Stimulated activated memory B cell treated with anti-CD40 and anti-IgM and Interleukin-4, amounts not matched to agents 10 μg/mL and 1 μg/mL and 100 μg/mL, for 72 hours (primary cell): ENCODE measurements at regions not wholly inside any gene's neighbourhood (a gene's known extent, or its start where the extent isn't known, plus 50 kb on each side); places are given as distances from the start of the nearest gene placed in this dataset.
"Not testable (repeated sequence)": the region's sequence is repeated elsewhere in the genome, so short reads cannot be mapped to it uniquely, and the experiment has no call there.

Experiments
- ATAC-seq: fragments of 150-1000 bp; cut with Tn5 transposase; 2 replicates; pipeline ENCODE4 v1.10.0; 2021
- H3K27ac Mint-ChIP-seq: one replicate; pipeline ENCODE4 v1.8.0; 2022; ENCODE audit warnings: mild to moderate bottlenecking, mixed read lengths
- H3K27me3 Mint-ChIP-seq: one replicate; pipeline ENCODE4 v1.8.0; 2022; ENCODE audit warnings: mixed read lengths
- H3K36me3 Mint-ChIP-seq: one replicate; pipeline ENCODE4 v1.8.0; 2022; ENCODE audit warnings: mixed read lengths
- H3K4me1 Mint-ChIP-seq: one replicate; pipeline ENCODE4 v1.8.0; 2022; ENCODE audit warnings: mixed read lengths
- H3K4me3 Mint-ChIP-seq: one replicate; pipeline ENCODE4 v1.8.0; 2022; ENCODE audit warnings: mild to moderate bottlenecking, moderate library complexity, mixed read lengths
- H3K9me3 Mint-ChIP-seq: one replicate; pipeline ENCODE4 v1.8.0; 2022; ENCODE audit warnings: mixed read lengths

DNA sequence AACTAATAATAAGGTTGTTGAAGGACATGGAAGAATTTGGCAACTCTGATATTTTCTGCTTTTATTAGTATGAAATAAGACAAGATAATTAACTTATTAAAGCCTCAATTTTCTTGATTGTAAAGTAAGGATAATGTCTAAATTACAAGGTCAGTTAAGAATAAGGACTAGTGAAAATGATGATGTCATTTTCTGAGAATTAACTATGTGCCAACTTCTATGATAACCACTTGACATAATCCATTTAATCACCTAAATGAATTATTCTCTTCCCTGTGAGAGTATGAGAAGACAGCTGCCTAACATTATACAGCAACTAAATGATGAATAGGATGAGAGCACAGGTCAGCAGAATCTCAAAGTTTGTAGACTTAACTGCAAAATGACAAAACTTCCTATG lies 1153.4 kb upstream of the POT1 start:
- H3K36me3 Mint-ChIP-seq: no peaks in the 10 kb centered on the region
- no peaks in the 10 kb centered on the region for H3K27me3 Mint-ChIP-seq
- H3K4me1 Mint-ChIP-seq: no peaks in the 10 kb centered on the region
- H3K9me3 Mint-ChIP-seq: peaks cover 3% of the 10 kb centered on the region
- H3K4me3 Mint-ChIP-seq: no peak overlapping the region
- no peak overlapping the region for H3K27ac Mint-ChIP-seq
- no peak for ATAC-seq

DNA sequence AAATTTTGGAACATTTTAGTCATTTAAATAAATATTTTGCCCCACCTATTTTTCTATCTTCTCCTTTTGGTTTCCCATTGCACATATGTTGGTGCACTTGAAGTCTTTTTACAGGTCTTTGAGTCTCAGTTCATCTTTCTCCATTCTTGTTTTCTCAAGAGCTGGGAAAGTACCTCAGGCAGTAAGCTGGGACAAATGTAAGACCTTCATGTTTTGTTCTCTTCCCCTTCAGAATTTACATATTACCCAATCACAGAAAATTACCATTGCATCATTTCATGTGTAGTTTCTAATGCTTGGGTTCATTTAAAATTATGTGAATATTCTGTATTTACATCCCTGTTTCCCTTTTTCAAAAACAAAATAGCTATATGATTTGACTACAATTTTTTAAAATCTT lies 1150.0 kb upstream of the POT1 start:
- Mint-ChIP-seq H3K27ac (no peak overlapping the region), H3K27me3 (no peaks in the 10 kb centered on the region), H3K4me1 (no peaks in the 10 kb centered on the region), H3K4me3 (no peak overlapping the region), H3K36me3 (no peaks in the 10 kb centered on the region), H3K9me3 (no peaks in the 10 kb centered on the region)
- ATAC-seq: no peak

- H3K27me3 Mint-ChIP-seq: no peaks in the 10 kb centered on the region
- no peaks in the 10 kb centered on the region for H3K9me3 Mint-ChIP-seq
- ATAC-seq: no peak
- H3K27ac Mint-ChIP-seq: no peak overlapping the region
- no peak overlapping the region for H3K4me3 Mint-ChIP-seq
- H3K4me1 Mint-ChIP-seq: no peaks in the 10 kb centered on the region
- no peaks in the 10 kb centered on the region for H3K36me3 Mint-ChIP-seq
Measured at GRCh38 chr7:126079151-126079550, 1149.5 kb upstream of the POT1 start.

DNA sequence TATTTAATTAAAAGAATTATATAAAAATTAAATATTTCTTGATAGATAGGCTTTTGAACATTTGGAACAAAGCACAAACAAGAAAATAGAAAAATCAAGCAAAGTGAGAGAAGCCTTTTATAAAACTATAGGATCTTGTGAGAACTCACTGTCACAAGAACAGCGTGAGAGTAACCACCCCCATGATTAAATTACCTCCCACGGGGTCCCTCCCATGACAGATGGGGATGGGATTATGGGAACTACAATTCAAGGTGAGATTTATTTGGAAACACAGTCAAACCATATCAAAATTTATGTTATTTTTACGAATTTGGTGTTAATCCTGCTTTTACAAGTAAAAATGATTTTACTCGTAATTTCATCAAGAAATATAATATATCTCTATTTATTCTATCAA lies 1136.1 kb upstream of the POT1 start:
- ATAC-seq: no peak
- no peaks in the 10 kb centered on the region for H3K4me1 Mint-ChIP-seq
- H3K27me3 Mint-ChIP-seq: no peaks in the 10 kb centered on the region
- H3K27ac Mint-ChIP-seq: no peak overlapping the region
- no peaks in the 10 kb centered on the region for H3K9me3 Mint-ChIP-seq
- H3K4me3 Mint-ChIP-seq: no peak overlapping the region
- no peaks in the 10 kb centered on the region for H3K36me3 Mint-ChIP-seq

GRCh38 chr7:126057979-126058378 lies 1128.4 kb upstream of the POT1 start:
- Mint-ChIP-seq H3K4me1 (no peaks in the 10 kb centered on the region), H3K4me3 (no peak overlapping the region), H3K27me3 (no peaks in the 10 kb centered on the region), H3K36me3 (no peaks in the 10 kb centered on the region), H3K27ac (no peak overlapping the region), H3K9me3 (peaks cover 7% of the 10 kb centered on the region)
- ATAC-seq: no peak

GRCh38 chr7:126056613-126057012 lies 1127.0 kb upstream of the POT1 start:
- not testable (repeated sequence) for H3K36me3 Mint-ChIP-seq, H3K27ac Mint-ChIP-seq, H3K27me3 Mint-ChIP-seq, H3K4me3 Mint-ChIP-seq, H3K4me1 Mint-ChIP-seq, ATAC-seq, H3K9me3 Mint-ChIP-seq

DNA sequence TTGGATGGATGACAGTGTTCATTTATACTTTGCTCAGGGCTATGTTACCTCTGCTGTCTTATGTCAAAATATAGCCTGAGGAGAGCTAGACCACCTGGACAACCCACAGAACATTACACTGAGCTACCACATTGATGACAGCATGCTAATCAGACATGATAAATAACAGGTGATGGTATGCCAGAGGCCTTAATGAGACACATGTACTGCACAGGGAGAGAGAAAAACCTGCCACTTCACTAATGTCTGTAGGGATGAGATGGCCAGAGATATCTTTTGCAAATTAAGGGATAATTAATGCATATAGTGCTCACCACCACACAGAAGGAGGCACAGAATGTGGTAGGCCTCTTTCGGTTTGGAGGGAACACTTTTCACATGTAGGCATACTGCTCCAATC lies 1122.6 kb upstream of the POT1 start:
- no peak overlapping the region for H3K27ac Mint-ChIP-seq
- H3K9me3 Mint-ChIP-seq: peaks cover 5% of the 10 kb centered on the region
- no peak overlapping the region for H3K4me3 Mint-ChIP-seq
- no peaks in the 10 kb centered on the region for H3K36me3 Mint-ChIP-seq
- no peaks in the 10 kb centered on the region for H3K27me3 Mint-ChIP-seq
- H3K4me1 Mint-ChIP-seq: no peaks in the 10 kb centered on the region
- ATAC-seq: no peak

DNA sequence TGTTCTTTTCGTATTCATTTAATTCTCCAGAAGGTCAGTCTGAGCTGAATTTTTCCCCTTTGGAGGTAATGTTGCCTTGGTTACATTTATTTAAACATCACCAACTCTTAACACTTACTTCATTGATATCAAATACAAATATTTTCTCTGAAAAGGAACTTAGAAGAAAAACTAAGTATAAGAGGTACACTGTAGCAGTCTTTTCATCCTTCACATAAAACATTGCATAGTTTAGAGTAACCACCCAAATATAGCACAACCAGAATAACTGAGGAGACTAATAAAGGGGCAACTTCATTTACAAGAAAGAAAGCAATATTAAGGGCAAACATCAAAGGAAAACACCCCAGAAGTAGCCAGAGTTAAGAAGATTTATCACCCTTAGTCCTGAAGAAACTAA lies 1115.0 kb upstream of the POT1 start:
- Mint-ChIP-seq H3K9me3 (peaks cover 4% of the 10 kb centered on the region), H3K27me3 (no peaks in the 10 kb centered on the region), H3K4me1 (no peaks in the 10 kb centered on the region), H3K36me3 (no peaks in the 10 kb centered on the region), H3K27ac (no peak overlapping the region), H3K4me3 (no peak overlapping the region)
- ATAC-seq: no peak

DNA sequence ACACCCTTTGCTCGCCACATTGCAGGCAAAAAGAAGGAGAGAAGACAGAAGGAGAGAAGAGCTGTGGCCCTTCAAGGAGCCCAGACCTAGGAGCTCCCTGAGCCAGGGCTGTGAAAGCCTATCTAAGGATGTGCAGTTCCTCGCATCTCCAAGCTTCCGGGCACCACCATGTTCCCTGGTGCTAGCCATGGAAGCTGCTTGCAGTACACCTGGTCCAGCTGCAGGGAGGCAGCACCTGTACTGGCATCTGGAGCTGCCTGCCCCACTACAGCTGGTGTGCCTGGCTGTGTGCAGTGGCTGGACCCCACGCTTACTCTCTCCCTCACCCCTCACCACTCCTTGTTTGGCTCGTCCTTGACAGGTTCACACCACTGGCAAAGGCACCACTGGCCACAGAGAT lies 1111.8 kb upstream of the POT1 start:
- H3K4me1 Mint-ChIP-seq: no peaks in the 10 kb centered on the region
- no peaks in the 10 kb centered on the region for H3K36me3 Mint-ChIP-seq
- peak; percentile 24 for ATAC-seq

GRCh38 chr7:126040114-126041045 lies 1110.8 kb upstream of the POT1 start:
- Mint-ChIP-seq H3K4me1 (no peaks in the 10 kb centered on the region), H3K9me3 (no peaks in the 10 kb centered on the region), H3K27ac (no peak overlapping the region), H3K27me3 (no peaks in the 10 kb centered on the region), H3K36me3 (no peaks in the 10 kb centered on the region), H3K4me3 (no peak overlapping the region)
- peak; percentile 34 for ATAC-seq

More for the DNA sequence above, 1111.8 kb upstream of the POT1 start:
- Mint-ChIP-seq H3K9me3 (no peaks in the 10 kb centered on the region), H3K27me3 (no peaks in the 10 kb centered on the region), H3K27ac (no peak overlapping the region), H3K4me3 (no peak overlapping the region)

- H3K36me3 Mint-ChIP-seq: no peaks in the 10 kb centered on the region
- no peak overlapping the region for H3K27ac Mint-ChIP-seq
- no peaks in the 10 kb centered on the region for H3K27me3 Mint-ChIP-seq
- H3K4me3 Mint-ChIP-seq: no peak overlapping the region
- no peaks in the 10 kb centered on the region for H3K4me1 Mint-ChIP-seq
- H3K9me3 Mint-ChIP-seq: no peaks in the 10 kb centered on the region
- ATAC-seq: no peak
Measured at GRCh38 chr7:126026421-126027088, 1096.9 kb upstream of the POT1 start.

DNA sequence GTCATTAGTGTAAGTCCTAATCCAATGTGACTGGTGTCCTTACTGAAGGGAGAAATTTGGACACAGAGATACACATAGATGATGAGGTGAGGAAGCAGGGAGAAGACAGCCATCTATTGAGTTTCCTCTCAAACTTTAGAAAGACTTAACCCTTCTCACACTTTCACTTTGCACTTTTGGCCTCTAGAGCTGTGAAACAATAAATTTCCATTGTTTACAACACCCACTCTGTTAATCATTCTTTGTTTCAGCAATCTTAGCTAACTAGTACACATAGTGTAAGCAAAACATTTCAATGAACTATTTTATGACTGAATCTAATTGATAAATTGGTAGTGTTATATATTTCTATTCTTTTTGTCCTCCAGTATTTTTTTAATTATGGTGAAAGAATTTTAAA lies 1092.8 kb upstream of the POT1 start:
- no peaks in the 10 kb centered on the region for H3K36me3 Mint-ChIP-seq
- H3K4me1 Mint-ChIP-seq: no peaks in the 10 kb centered on the region
- no peak overlapping the region for H3K27ac Mint-ChIP-seq
- no peaks in the 10 kb centered on the region for H3K9me3 Mint-ChIP-seq
- H3K4me3 Mint-ChIP-seq: no peak overlapping the region
- ATAC-seq: no peak
- no peaks in the 10 kb centered on the region for H3K27me3 Mint-ChIP-seq

DNA sequence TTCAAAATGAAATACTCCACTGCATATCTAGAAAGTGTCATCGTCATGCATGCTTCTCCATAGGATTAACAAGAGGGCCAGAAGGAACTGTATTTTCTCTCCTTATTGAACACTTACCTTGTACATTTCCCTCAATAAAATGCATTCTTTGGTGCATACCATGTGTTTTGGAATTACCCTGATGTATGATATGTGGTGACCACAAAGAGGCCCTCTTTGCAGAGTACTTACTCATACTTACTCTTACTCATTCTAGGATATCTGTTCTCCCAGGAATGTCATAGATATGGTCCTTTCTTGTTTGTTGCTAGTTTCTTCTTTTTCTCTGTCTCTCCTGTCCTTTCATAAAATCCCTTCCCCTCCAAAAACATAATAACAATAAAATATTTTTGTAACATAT lies 1087.1 kb upstream of the POT1 start:
- Mint-ChIP-seq H3K9me3 (no peaks in the 10 kb centered on the region), H3K36me3 (no peaks in the 10 kb centered on the region), H3K27me3 (no peaks in the 10 kb centered on the region), H3K27ac (no peak overlapping the region), H3K4me1 (no peaks in the 10 kb centered on the region), H3K4me3 (no peak overlapping the region)
- ATAC-seq: no peak

DNA sequence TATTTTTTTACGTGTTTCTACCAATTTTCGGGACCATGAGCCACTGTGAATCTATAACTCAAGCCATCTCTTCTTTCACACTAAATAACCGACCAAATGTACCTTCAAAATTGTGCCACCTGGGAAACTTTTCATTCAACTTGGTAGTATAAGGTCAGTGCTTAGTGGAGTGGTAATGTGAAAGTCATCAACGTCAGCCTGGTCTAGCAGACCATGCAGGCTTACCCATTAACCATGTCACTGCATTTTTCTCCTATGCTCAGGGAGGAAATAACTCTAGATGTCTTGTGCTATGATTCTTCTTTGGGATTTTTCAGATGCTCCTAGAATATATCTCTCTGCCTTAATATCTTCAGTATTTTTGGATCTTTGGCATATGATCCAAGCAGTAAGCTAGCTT lies 1075.4 kb upstream of the POT1 start:
- no peak overlapping the region for H3K4me3 Mint-ChIP-seq
- H3K36me3 Mint-ChIP-seq: no peaks in the 10 kb centered on the region
- peaks cover 12% of the 10 kb centered on the region for H3K9me3 Mint-ChIP-seq
- no peak for ATAC-seq
- no peaks in the 10 kb centered on the region for H3K4me1 Mint-ChIP-seq
- H3K27me3 Mint-ChIP-seq: no peaks in the 10 kb centered on the region
- H3K27ac Mint-ChIP-seq: no peak overlapping the region

- Mint-ChIP-seq H3K27me3 (no peaks in the 10 kb centered on the region), H3K9me3 (peaks cover 9% of the 10 kb centered on the region), H3K27ac (no peak overlapping the region), H3K4me1 (no peaks in the 10 kb centered on the region), H3K36me3 (no peaks in the 10 kb centered on the region), H3K4me3 (no peak overlapping the region)
- ATAC-seq: no peak
Measured at GRCh38 chr7:126001349-126001748, 1071.7 kb upstream of the POT1 start.

GRCh38 chr7:125984795-125985194 lies 1055.2 kb upstream of the POT1 start:
- no peak overlapping the region for H3K27ac Mint-ChIP-seq
- H3K4me1 Mint-ChIP-seq: no peaks in the 10 kb centered on the region
- no peaks in the 10 kb centered on the region for H3K27me3 Mint-ChIP-seq
- H3K36me3 Mint-ChIP-seq: no peaks in the 10 kb centered on the region
- peaks cover 6% of the 10 kb centered on the region for H3K9me3 Mint-ChIP-seq
- H3K4me3 Mint-ChIP-seq: no peak overlapping the region
- ATAC-seq: no peak
